Osteocyte (in vitro differentiated cells): ENCODE measurements at regions not wholly inside any gene's neighbourhood (a gene's known extent, or its start where the extent isn't known, plus 50 kb on each side); places are given as distances from the start of the nearest gene placed in this dataset.

Experiments
- DNase-seq: peaks from one replicate; pipeline ENCODE4 v3.0.0; 2021; ENCODE audit warnings: mixed read lengths; ENCODE audit not compliant: unreplicated experiment; ENCODE audit errors: extremely low spot score
- H3K27ac Mint-ChIP-seq: one replicate; pipeline ENCODE4 v1.8.0; 2021; ENCODE audit warnings: mild to moderate bottlenecking, mixed read lengths; ENCODE audit not compliant: unreplicated experiment
- H3K27me3 Mint-ChIP-seq: one replicate; pipeline ENCODE4 v1.8.0; 2021; ENCODE audit warnings: mixed read lengths; ENCODE audit not compliant: unreplicated experiment
- H3K36me3 Mint-ChIP-seq: one replicate; pipeline ENCODE4 v1.8.0; 2021; ENCODE audit warnings: mixed read lengths; ENCODE audit not compliant: unreplicated experiment
- H3K4me1 Mint-ChIP-seq: one replicate; pipeline ENCODE4 v1.8.0; 2021; ENCODE audit warnings: mixed read lengths; ENCODE audit not compliant: unreplicated experiment
- H3K4me3 Mint-ChIP-seq: one replicate; pipeline ENCODE4 v1.8.0; 2021; ENCODE audit warnings: mild to moderate bottlenecking, moderate library complexity, mixed read lengths; ENCODE audit not compliant: unreplicated experiment
- H3K9me3 Mint-ChIP-seq: one replicate; pipeline ENCODE4 v1.8.0; 2021; ENCODE audit warnings: mixed read lengths; ENCODE audit not compliant: unreplicated experiment
- TF ChIP-seq, protein P1 (sequence below): fragments of 200-600 bp; sonication (generic); IDR thresholded peaks from 2 replicates; pipeline ENCODE4 v1.5.0; 2021; ENCODE audit warnings: antibody characterized with exemption, mild to moderate bottlenecking, moderate library complexity

DNA sequence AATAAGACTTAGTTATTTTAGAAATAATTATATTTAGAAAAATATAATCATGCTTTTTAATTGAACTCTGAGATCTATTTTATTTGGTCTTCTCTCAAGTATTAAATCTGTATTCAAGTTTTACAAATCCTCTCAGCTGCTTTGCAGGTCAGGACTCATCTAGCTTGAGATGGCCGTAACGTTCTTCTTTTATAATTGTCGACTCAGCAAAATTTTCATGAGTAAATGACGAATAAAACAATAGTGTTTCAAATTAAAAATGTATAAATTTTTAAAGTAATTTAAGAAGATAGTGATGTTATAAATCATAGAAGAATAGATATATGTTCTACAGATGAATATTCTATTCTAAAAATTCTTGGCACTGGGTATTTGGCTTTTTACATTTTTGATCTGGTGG is 957.1 kb upstream of the EYS start:
- no peaks in the 10 kb centered on the region for H3K9me3 Mint-ChIP-seq
- H3K4me3 Mint-ChIP-seq = no peak overlapping the region
- TF ChIP-seq, protein P1, sequence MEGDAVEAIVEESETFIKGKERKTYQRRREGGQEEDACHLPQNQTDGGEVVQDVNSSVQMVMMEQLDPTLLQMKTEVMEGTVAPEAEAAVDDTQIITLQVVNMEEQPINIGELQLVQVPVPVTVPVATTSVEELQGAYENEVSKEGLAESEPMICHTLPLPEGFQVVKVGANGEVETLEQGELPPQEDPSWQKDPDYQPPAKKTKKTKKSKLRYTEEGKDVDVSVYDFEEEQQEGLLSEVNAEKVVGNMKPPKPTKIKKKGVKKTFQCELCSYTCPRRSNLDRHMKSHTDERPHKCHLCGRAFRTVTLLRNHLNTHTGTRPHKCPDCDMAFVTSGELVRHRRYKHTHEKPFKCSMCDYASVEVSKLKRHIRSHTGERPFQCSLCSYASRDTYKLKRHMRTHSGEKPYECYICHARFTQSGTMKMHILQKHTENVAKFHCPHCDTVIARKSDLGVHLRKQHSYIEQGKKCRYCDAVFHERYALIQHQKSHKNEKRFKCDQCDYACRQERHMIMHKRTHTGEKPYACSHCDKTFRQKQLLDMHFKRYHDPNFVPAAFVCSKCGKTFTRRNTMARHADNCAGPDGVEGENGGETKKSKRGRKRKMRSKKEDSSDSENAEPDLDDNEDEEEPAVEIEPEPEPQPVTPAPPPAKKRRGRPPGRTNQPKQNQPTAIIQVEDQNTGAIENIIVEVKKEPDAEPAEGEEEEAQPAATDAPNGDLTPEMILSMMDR = no peak
- peaks cover 12% of the 10 kb centered on the region for H3K4me1 Mint-ChIP-seq
- no peaks in the 10 kb centered on the region for H3K36me3 Mint-ChIP-seq
- peaks cover 4% of the 10 kb centered on the region for H3K27me3 Mint-ChIP-seq
- DNase-seq = no peak
- no peak overlapping the region for H3K27ac Mint-ChIP-seq

DNA sequence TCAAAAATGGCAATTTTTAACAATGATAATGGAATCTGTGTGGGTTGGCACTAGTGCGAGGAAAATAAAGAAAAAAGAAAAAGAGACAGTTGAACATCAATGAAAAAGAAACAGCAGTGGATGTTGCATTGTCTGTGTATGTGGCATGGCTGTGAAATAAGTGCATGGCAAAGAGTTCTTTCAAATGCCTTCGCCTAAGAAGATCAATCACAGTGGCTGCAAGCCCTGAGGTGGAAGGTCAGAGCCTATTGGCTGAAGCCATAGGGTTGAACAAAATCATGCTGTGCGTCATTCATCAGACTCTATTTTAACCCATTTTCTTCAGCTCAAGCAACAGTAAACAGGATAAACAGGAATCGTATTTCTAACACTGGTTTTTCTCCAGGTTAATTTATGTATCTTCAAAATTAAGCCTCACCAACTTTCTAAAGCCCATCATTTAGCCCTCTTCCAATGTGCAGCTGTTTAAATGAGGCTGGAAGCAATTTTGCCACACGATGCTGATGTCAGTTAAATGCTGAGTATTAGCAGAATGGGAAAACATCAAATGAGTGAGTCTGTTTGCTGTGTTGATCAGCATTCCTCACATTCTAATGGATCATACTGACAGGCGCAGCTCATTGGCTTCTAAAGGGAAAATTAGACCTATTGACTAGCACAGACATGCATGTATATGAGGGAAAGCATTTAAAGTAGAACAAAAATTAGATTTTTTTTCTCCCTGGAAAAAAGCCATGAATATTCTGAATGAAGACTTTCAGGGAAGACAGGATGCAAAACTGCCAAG is 955.9 kb upstream of the EYS start:
- Mint-ChIP-seq H3K27ac (no peak overlapping the region), H3K4me3 (no peak overlapping the region)

DNA sequence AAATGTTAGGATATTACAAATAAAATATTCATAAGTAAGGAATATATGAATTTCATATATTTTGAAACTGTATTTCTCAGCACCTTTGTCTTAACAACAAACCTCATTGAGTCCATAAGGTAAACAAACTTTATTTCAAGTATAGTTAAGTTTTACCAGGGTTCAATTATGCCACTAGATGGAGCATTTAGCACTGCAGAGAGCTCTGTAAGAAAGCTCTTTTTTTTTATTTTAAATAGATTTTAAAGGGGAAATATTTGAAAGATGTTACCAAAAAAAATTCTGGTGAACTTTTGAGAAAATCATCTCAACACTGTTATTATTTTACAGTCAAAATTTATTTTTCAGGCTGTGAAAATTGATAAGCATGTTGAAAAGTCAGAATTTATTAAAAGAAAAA is 955.2 kb upstream of the EYS start:
- Mint-ChIP-seq H3K27me3 (peaks cover 4% of the 10 kb centered on the region), H3K9me3 (no peaks in the 10 kb centered on the region), H3K4me3 (no peak overlapping the region), H3K36me3 (no peaks in the 10 kb centered on the region), H3K27ac (no peak overlapping the region), H3K4me1 (peaks cover 12% of the 10 kb centered on the region)
- TF ChIP-seq, protein P1 = peak; percentile 73
- DNase-seq = no peak

More for the DNA sequence above, 955.9 kb upstream of the EYS start:
- Mint-ChIP-seq H3K4me1 (peaks cover 12% of the 10 kb centered on the region), H3K9me3 (no peaks in the 10 kb centered on the region), H3K27me3 (peaks cover 4% of the 10 kb centered on the region), H3K36me3 (no peaks in the 10 kb centered on the region)
- TF ChIP-seq, protein P1 = no peak
- no peak for DNase-seq

DNA sequence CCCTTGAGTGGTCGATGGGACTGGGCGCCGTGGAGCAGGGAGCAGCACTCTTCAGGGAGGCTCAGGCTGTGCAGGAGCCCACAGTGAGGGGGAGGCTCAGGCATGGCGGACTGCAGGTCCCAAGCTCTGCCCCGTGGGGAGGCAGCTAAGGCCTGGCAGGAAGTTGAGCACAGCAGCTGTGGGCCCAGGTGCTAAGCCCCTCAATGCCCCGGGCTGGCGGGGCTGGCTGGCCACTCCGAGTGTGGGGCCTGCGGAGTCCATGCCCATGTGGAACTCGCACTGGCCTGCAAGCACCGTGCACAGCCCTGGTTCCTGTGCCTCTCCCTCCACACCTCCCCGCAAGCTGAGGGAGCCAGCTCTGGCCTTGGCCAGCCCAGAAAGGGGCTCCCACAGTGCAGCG is 948.4 kb upstream of the EYS start:
- no peak for DNase-seq
- H3K4me1 Mint-ChIP-seq = no peaks in the 10 kb centered on the region
- H3K4me3 Mint-ChIP-seq = no peak overlapping the region
- H3K36me3 Mint-ChIP-seq = no peaks in the 10 kb centered on the region
- H3K27me3 Mint-ChIP-seq = peaks cover 4% of the 10 kb centered on the region
- H3K9me3 Mint-ChIP-seq = peaks cover 34% of the 10 kb centered on the region
- H3K27ac Mint-ChIP-seq = no peak overlapping the region
- TF ChIP-seq, protein P1 = no peak

DNA sequence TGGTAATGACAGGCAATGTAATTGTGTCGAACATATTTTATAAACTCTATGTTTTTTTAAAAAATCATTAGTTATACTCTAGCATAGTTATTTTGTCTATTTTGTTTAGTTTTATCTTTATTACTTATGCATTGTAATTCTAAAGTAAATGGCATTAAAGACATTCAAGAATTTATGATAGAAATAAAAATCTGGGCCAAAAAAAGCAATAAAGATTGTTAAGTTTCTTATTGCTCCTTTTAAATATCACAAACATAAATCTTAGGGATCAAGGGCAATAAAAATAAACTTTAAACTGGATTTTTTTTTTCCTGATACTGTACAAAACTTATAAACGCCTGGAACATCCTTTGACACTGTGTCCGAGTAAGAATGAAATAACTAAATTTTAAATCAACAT is 931.5 kb upstream of the EYS start:
- TF ChIP-seq, protein P1 = no peak
- no peak overlapping the region for H3K27ac Mint-ChIP-seq
- no peak overlapping the region for H3K4me3 Mint-ChIP-seq
- no peaks in the 10 kb centered on the region for H3K36me3 Mint-ChIP-seq
- DNase-seq = no peak
- peaks cover 8% of the 10 kb centered on the region for H3K27me3 Mint-ChIP-seq
- no peaks in the 10 kb centered on the region for H3K4me1 Mint-ChIP-seq
- peaks cover 13% of the 10 kb centered on the region for H3K9me3 Mint-ChIP-seq
